ENCODE measurements at regions not wholly inside any gene's neighbourhood (a gene's known extent, or its start where the extent isn't known, plus 50 kb on each side); places are given as distances from the start of the nearest gene placed in this dataset.

- DNase-seq (no peak), ATAC-seq (no peak)
- TF ChIP-seq POLR2A (IDR thresholded peaks at IDR 0.05) = no peak
- TF ChIP-seq, protein P1, sequence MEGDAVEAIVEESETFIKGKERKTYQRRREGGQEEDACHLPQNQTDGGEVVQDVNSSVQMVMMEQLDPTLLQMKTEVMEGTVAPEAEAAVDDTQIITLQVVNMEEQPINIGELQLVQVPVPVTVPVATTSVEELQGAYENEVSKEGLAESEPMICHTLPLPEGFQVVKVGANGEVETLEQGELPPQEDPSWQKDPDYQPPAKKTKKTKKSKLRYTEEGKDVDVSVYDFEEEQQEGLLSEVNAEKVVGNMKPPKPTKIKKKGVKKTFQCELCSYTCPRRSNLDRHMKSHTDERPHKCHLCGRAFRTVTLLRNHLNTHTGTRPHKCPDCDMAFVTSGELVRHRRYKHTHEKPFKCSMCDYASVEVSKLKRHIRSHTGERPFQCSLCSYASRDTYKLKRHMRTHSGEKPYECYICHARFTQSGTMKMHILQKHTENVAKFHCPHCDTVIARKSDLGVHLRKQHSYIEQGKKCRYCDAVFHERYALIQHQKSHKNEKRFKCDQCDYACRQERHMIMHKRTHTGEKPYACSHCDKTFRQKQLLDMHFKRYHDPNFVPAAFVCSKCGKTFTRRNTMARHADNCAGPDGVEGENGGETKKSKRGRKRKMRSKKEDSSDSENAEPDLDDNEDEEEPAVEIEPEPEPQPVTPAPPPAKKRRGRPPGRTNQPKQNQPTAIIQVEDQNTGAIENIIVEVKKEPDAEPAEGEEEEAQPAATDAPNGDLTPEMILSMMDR (IDR thresholded peaks at IDR 0.05) = no peak
- H3K27ac ChIP-seq = peak overlapping the region in 1 of 3 donors; percentile 33
- peaks cover 0 to 3% (median 0%) of the 10 kb centered on the region in 4 donors for H3K9me3 ChIP-seq
- intact Hi-C loops (cut with DNase I) = no loop called here
- peaks cover 0 to 39% (median 21%) of the 10 kb centered on the region in 4 donors for H3K4me1 ChIP-seq
- WGBS (ENCODE audit: insufficient coverage, low coverage, low lambda C conversion rate, missing lambda C conversion rate) = 69% methylated on average over 11 of the region's 12 CpGs
- H3K4me3 ChIP-seq = no peak overlapping the region
- no peaks in the 10 kb centered on the region for H3K36me3 ChIP-seq
- H3K27me3 ChIP-seq = no peaks in the 10 kb centered on the region
These were observed 129.9 kb downstream of the SOCS6 start for GRCh38 chr18:70418546-70419311.

DNA sequence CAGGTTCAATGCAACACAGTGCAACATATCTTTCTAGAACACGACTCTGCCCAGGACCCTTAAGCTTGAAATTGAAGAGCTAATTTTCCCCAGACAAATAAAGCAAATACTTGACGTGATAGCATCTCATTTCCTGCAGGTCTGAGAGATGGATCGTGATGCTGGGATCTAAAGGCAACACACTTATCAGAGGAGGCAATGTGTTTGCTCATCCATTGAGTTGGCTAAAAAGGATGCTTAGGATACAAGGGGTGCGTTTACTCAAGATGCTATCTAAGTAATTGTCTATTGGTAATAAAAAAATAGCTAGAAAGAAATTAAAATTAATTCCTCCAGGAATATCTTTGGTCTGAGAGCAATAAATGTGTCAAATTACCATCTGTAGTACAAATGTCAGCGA, 129.0 kb downstream of the SOCS6 start:
- DNase-seq (no peak), ATAC-seq (no peak)
- no peak for TF ChIP-seq POLR2A (IDR thresholded peaks at IDR 0.05)
- Histone ChIP-seq H3K36me3 (no peaks in the 10 kb centered on the region), H3K4me3 (no peak overlapping the region), H3K27me3 (no peaks in the 10 kb centered on the region), H3K27ac (no peak overlapping the region), H3K4me1 (peaks cover 0 to 36% (median 20%) of the 10 kb centered on the region in 4 donors), H3K9me3 (peaks cover 0 to 3% (median 0%) of the 10 kb centered on the region in 4 donors)
- 84% methylated on average over 5 of the region's 5 CpGs for WGBS (ENCODE audit: insufficient coverage, low coverage, low lambda C conversion rate, missing lambda C conversion rate)
- intact Hi-C loops (cut with DNase I) = no loop called here

DNA sequence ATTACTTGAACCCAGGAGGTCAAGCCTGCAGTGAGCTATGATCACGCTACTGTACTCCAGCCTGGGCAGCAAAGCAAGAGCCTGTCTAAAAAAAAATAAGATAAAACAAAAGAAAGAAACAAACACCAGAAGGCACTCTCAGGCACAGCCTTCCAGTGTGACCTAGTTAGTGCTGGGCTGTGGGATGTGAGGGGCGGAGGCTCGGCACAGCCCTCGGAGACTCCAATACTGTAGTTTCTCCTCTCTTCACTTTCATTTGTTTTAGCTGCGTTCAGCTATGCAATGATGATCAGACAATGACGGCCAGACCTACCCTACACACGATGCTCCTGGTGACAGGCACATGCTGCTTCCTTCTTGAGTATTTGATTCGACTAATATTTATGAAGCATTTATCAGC, 127.7 kb downstream of the SOCS6 start:
- 84% methylated on average over 8 of the region's 8 CpGs for WGBS (ENCODE audit: insufficient coverage, low coverage, low lambda C conversion rate, missing lambda C conversion rate)

GRCh38 chr18:70415823-70416488, 127.1 kb downstream of the SOCS6 start:
- ATAC-seq = no peak
- WGBS (ENCODE audit: insufficient coverage, low coverage, low lambda C conversion rate, missing lambda C conversion rate) = 91% methylated on average over 13 of the region's 13 CpGs
- TF ChIP-seq, protein P1 (IDR thresholded peaks at IDR 0.05) = no peak
- TF ChIP-seq POLR2A (IDR thresholded peaks at IDR 0.05) = no peak

More for the DNA sequence above, 127.7 kb downstream of the SOCS6 start:
- TF ChIP-seq POLR2A (IDR thresholded peaks at IDR 0.05) = no peak
- TF ChIP-seq, protein P1 (IDR thresholded peaks at IDR 0.05) = no peak
- Histone ChIP-seq H3K36me3 (no peaks in the 10 kb centered on the region), H3K27ac (no peak overlapping the region), H3K4me3 (no peak overlapping the region), H3K9me3 (peaks cover 0 to 3% (median 0%) of the 10 kb centered on the region in 4 donors), H3K4me1 (peaks cover 0 to 23% (median 12%) of the 10 kb centered on the region in 4 donors), H3K27me3 (no peaks in the 10 kb centered on the region)
- no peak for ATAC-seq
- intact Hi-C loops (cut with DNase I) = no loop called here
- no peak for DNase-seq

More at GRCh38 chr18:70415823-70416488, 127.1 kb downstream of the SOCS6 start:
- DNase-seq = no peak
- H3K9me3 ChIP-seq = peaks cover 0 to 3% (median 0%) of the 10 kb centered on the region in 4 donors
- no peaks in the 10 kb centered on the region for H3K27me3 ChIP-seq
- H3K36me3 ChIP-seq = no peaks in the 10 kb centered on the region
- no peak overlapping the region for H3K27ac ChIP-seq
- no peak overlapping the region for H3K4me3 ChIP-seq
- peaks cover 0 to 18% (median 8%) of the 10 kb centered on the region in 4 donors for H3K4me1 ChIP-seq
- intact Hi-C loops (cut with DNase I) = no loop called here

Measured in right lobe of liver (tissue), 6 donors.